ENCODE measurements at regions not wholly inside any gene's neighbourhood (a gene's known extent, or its start where the extent isn't known, plus 50 kb on each side); places are given as distances from the start of the nearest gene placed in this dataset.

DNA sequence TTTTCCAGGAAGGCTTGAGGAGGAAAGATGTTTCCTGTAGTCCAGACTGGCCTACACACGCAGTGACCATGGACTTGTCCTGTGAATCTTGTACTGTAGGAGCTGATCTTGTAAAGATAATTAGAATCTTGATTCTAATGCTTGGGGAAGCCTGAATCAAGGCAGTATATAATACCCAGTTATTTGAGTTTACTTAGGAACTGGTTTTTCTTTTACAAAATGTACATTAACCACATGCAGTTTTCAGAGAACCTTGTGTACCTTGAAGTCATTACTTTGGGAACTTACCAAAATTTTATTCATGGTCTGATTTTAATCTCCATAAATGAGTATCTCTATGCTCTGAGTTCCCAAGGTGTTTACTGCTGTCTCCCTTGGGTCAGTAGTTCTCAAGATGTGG lies 439.9 kb upstream of the AZI2 start:
- 81 to 93% methylated on average over 1 of the region's 1 CpG for WGBS, 2 donors
- intact Hi-C loops (cut with DNase I; ENCODE audit: low total_unique reads) = no loop called here
- no peak overlapping the region for H3K4me3 ChIP-seq (ENCODE audit: low read depth, poor library complexity, severe bottlenecking)
- TF ChIP-seq, protein P1, sequence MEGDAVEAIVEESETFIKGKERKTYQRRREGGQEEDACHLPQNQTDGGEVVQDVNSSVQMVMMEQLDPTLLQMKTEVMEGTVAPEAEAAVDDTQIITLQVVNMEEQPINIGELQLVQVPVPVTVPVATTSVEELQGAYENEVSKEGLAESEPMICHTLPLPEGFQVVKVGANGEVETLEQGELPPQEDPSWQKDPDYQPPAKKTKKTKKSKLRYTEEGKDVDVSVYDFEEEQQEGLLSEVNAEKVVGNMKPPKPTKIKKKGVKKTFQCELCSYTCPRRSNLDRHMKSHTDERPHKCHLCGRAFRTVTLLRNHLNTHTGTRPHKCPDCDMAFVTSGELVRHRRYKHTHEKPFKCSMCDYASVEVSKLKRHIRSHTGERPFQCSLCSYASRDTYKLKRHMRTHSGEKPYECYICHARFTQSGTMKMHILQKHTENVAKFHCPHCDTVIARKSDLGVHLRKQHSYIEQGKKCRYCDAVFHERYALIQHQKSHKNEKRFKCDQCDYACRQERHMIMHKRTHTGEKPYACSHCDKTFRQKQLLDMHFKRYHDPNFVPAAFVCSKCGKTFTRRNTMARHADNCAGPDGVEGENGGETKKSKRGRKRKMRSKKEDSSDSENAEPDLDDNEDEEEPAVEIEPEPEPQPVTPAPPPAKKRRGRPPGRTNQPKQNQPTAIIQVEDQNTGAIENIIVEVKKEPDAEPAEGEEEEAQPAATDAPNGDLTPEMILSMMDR (IDR thresholded peaks at IDR 0.05) = no peak
- no peak for TF ChIP-seq POLR2A (IDR thresholded peaks at IDR 0.05)
- DNase-seq (ENCODE audit: low spot score in 2 of 2) = no peak

DNA sequence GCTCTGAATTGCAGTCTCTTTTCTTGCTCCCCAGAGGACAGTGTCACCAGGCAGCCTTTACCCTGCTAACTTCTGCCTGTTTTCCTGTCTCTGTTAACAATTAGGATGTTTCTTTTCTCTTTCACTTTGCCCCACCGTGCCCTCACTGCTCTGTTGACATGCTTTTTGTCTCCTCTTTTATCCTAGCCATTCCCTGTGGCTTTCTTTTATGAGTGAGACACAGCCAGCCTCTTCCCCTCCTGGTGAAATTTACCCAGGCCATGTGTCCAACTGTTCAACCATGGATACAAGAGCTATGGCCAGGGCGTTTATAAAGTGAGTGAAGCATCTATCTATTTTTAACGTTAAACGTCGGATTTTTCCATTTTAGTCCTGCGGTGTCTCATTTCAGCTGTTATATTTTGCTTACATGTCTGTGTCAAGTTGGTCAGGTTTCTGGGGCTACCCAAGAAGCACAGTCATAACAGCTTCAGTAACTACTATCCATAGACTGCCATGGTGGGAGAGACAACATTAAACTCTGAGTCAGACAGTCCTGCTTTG lies 443.2 kb upstream of the AZI2 start:
- 64 to 65% methylated on average over 6 of the region's 6 CpGs for WGBS, 2 donors
- TF ChIP-seq POLR2A (IDR thresholded peaks at IDR 0.05) = no peak
- TF ChIP-seq, protein P1 (IDR thresholded peaks at IDR 0.05) = no peak
- no peak overlapping the region for H3K4me3 ChIP-seq (ENCODE audit: low read depth, poor library complexity, severe bottlenecking)
- no peak for DNase-seq (ENCODE audit: low spot score in 2 of 2)
- intact Hi-C loops (cut with DNase I; ENCODE audit: low total_unique reads) = no loop called here

DNA sequence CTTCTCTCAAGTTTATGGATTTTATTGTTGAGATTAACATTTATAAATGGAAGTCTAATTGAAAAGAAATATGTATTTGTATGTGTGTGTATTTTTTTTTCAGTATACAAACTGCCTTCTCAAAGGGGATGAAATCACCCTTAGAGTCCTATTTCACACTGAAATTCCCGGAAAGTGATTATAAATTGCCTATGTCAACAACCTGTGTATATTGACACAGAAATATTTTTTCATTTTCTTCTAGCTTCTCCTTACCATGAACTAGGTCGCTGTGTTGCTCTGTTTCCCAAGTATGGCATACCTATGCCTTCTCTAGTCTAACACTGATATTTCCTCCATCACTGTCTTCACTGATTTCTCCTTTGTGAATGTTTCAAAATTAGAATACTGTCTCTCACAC lies 444.0 kb upstream of the AZI2 start:
- TF ChIP-seq POLR2A (IDR thresholded peaks at IDR 0.05) = no peak
- TF ChIP-seq, protein P1 (IDR thresholded peaks at IDR 0.05) = no peak
- no peak overlapping the region for H3K4me3 ChIP-seq (ENCODE audit: low read depth, poor library complexity, severe bottlenecking)
- intact Hi-C loops (cut with DNase I; ENCODE audit: low total_unique reads) = no loop called here
- DNase-seq (ENCODE audit: low spot score in 2 of 2) = no peak
- 82 to 94% methylated on average over 2 of the region's 2 CpGs for whole genome bisulfite sequencing, 2 donors

DNA sequence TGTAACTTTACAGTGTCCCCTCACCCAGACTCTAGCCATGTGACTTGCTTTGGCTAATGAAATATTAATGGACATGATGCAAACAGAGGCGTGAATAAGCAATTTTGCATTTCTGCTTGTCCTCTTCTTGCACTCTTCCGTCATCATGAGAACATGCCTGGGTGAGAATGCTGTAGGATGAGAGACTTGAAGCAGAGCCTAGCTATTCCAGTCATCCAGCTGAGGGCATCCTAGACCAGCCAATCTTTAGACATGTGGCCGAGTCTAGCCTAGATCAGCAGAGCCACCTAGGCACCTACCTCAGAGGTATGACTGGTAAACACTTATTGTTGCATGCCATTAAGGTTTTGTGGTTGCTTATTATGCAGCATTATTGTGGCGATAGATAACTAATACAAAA lies 450.5 kb upstream of the AZI2 start:
- WGBS, 2 donors = 92 to 94% methylated on average over 4 of the region's 4 CpGs
- DNase-seq (ENCODE audit: low spot score in 2 of 2) = no peak
- intact Hi-C loops (cut with DNase I; ENCODE audit: low total_unique reads) = no loop called here
- TF ChIP-seq, protein P1 (IDR thresholded peaks at IDR 0.05) = no peak
- no peak for TF ChIP-seq POLR2A (IDR thresholded peaks at IDR 0.05)
- H3K4me3 ChIP-seq (ENCODE audit: low read depth, poor library complexity, severe bottlenecking) = no peak overlapping the region

DNA sequence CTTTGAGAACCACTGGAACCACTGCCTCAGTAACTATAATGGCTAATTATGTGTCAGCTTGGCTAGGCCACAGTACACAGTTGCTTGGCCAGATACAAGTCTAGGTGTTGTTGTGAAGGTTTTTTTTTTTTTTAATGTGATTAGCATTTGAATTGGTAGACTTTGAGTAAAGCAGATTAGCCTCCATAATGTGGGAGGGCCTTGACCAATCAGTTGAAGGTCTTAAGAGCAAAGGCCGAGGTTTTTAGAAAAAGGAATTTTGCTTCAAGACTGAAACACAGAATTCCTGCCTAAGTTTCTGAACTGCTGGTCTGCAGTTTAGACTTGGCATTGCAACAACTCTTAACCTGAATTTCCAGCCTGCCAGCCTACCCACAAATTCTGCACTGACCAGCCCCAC lies 451.6 kb upstream of the AZI2 start:
- TF ChIP-seq, protein P1 (IDR thresholded peaks at IDR 0.05) = no peak
- TF ChIP-seq POLR2A (IDR thresholded peaks at IDR 0.05) = no peak
- intact Hi-C loops (cut with DNase I; ENCODE audit: low total_unique reads) = no loop called here
- no peak overlapping the region for H3K4me3 ChIP-seq (ENCODE audit: low read depth, poor library complexity, severe bottlenecking)
- no peak for DNase-seq (ENCODE audit: low spot score in 2 of 2)
- 90 to 94% methylated on average over 1 of the region's 1 CpG for WGBS, 2 donors

DNA sequence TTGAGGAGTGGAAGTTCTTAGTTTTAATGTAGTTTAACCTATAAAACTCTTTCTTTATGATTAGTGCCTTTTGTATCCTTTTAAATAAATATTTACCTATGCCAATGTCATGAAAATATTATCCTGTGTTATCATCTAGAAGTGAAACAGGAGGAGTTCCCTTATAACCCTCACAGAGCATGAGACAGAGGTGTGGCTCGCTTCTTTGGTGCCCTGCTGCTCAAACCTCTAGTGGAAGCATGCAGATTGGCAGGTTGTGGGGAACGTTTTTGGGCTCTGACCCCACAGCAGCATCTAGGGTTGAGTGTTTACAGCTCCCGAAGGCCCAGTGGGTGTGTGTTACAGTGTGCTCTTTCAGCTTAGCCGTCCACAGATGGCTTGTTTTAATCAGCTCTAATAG lies 459.4 kb upstream of the AZI2 start:
- TF ChIP-seq POLR2A (IDR thresholded peaks at IDR 0.05) = no peak
- 80 to 82% methylated on average over 4 of the region's 4 CpGs for WGBS, 2 donors
- intact Hi-C loops (cut with DNase I; ENCODE audit: low total_unique reads) = no loop called here
- no peak for DNase-seq (ENCODE audit: low spot score in 2 of 2)
- H3K4me3 ChIP-seq (ENCODE audit: low read depth, poor library complexity, severe bottlenecking) = no peak overlapping the region

All from lower leg skin (tissue), 4 donors.